ENCODE measurements at regions not wholly inside any gene's neighbourhood (a gene's known extent, or its start where the extent isn't known, plus 50 kb on each side); places are given as distances from the start of the nearest gene placed in this dataset.

DNA sequence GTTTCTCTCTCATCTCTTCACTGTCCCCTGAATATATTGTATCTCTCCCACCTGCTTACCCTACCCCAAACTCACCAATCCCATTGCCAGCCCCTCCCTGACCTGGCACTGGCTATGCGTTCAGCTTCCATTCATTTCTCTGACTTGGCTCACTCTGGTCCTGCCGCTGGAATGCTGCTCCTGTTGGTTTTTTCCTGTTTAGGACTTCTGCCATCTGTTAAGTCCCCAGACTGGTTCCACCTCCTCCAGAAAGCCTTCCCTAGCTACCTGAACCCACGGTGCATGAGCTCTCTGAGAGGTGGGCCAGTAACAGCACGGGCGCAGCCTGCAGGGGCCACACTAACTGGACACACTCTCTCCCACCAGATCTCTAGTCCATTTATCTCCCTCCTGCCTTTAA is 80.2 kb downstream of the HIF1AN start:
- 62 to 65% methylated on average over 5 of the region's 5 CpGs for WGBS, 2 donors
- Histone ChIP-seq H3K4me1 (no peaks in the 10 kb centered on the region), H3K27ac (no peak overlapping the region), H3K4me3 (no peak overlapping the region), H3K27me3 (peaks cover 0 to 22% of the 10 kb centered on the region in 2 donors), H3K9me3 (peaks cover 0 to 20% (median 0%) of the 10 kb centered on the region in 4 donors), H3K36me3 (no peaks in the 10 kb centered on the region)
- TF ChIP-seq EP300 (IDR thresholded peaks at IDR 0.05) (no peak), POLR2A (IDR thresholded peaks at IDR 0.05) (no peak)
- TF ChIP-seq, protein P1, sequence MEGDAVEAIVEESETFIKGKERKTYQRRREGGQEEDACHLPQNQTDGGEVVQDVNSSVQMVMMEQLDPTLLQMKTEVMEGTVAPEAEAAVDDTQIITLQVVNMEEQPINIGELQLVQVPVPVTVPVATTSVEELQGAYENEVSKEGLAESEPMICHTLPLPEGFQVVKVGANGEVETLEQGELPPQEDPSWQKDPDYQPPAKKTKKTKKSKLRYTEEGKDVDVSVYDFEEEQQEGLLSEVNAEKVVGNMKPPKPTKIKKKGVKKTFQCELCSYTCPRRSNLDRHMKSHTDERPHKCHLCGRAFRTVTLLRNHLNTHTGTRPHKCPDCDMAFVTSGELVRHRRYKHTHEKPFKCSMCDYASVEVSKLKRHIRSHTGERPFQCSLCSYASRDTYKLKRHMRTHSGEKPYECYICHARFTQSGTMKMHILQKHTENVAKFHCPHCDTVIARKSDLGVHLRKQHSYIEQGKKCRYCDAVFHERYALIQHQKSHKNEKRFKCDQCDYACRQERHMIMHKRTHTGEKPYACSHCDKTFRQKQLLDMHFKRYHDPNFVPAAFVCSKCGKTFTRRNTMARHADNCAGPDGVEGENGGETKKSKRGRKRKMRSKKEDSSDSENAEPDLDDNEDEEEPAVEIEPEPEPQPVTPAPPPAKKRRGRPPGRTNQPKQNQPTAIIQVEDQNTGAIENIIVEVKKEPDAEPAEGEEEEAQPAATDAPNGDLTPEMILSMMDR (IDR thresholded peaks at IDR 0.05), result no peak
- no peak for DNase-seq (ENCODE audit: low spot score in 2 of 2)

GRCh38 chr10:100618091-100618615 is 82.4 kb downstream of the HIF1AN start:
- Histone ChIP-seq H3K4me3 (no peak overlapping the region), H3K9me3 (peaks cover 0 to 13% (median 0%) of the 10 kb centered on the region in 4 donors), H3K4me1 (no peaks in the 10 kb centered on the region), H3K36me3 (no peaks in the 10 kb centered on the region), H3K27me3 (peaks cover 0 to 45% of the 10 kb centered on the region in 2 donors), H3K27ac (no peak overlapping the region)
- TF ChIP-seq POLR2A (IDR thresholded peaks at IDR 0.05), result no peak
- TF ChIP-seq, protein P1 (IDR thresholded peaks at IDR 0.05), result no peak
- no peak for TF ChIP-seq EP300 (IDR thresholded peaks at IDR 0.05)
- 77 to 81% methylated on average over 10 to 11 of the region's 11 CpGs for WGBS, 2 donors
- DNase-seq (ENCODE audit: low spot score in 2 of 2), result no peak

- H3K27ac ChIP-seq, result no peak overlapping the region
- TF ChIP-seq, protein P1 (IDR thresholded peaks at IDR 0.05), result no peak
- TF ChIP-seq POLR2A (IDR thresholded peaks at IDR 0.05), result no peak
- no peak for TF ChIP-seq EP300 (IDR thresholded peaks at IDR 0.05)
- peaks cover 0 to 7% (median 0%) of the 10 kb centered on the region in 4 donors for H3K9me3 ChIP-seq
- no peak overlapping the region for H3K4me3 ChIP-seq
- no peaks in the 10 kb centered on the region for H3K4me1 ChIP-seq
- DNase-seq (ENCODE audit: low spot score in 2 of 2), result no peak
- WGBS, 2 donors, result 66 to 75% methylated on average over 5 of the region's 5 CpGs
- H3K36me3 ChIP-seq, result no peaks in the 10 kb centered on the region
- peaks cover 0 to 51% of the 10 kb centered on the region in 2 donors for H3K27me3 ChIP-seq
Measured at GRCh38 chr10:100618632-100619255, 83.0 kb downstream of the HIF1AN start.

DNA sequence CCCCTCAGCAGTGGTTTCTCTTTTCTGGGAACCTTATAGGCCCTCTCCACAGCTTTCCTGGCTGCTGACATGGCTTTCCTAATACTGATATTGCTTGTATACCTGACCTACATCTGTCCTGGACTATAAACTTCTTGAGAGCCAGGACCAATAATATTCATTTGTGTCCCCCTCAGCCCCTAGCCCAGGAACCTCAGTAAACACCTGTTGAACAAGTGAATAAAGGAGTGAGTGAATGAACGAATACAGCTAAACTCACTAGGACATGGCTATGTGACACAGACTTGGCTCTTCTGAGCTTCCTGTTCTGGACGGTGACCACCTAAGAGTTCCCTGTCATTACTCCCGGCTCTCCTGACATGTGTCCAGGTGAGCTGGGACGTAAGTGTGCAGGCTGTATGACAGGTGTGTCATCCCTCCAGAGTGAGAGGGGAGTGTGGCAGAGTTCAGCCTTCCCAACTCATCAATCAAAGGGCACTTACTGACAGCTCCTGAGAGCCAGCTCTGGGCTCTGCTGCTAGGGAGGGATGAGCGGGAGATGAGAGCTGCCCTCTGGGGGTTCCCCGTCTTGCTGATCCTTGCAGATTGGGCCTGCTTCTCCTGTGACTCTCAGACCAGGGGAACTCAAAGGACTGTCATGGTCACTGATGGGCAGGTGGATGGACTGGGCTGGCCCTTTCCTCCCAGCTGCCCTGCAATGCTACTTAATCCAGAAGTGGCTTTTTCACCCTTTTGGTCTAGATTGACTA is 84.5 kb downstream of the HIF1AN start:
- Histone ChIP-seq H3K4me1 (no peaks in the 10 kb centered on the region), H3K27me3 (peaks cover 0 to 64% of the 10 kb centered on the region in 2 donors), H3K27ac (no peak overlapping the region), H3K4me3 (no peak overlapping the region), H3K9me3 (no peaks in the 10 kb centered on the region), H3K36me3 (no peaks in the 10 kb centered on the region)
- WGBS, 2 donors, result 72 to 88% methylated on average over 6 of the region's 6 CpGs
- no peak for TF ChIP-seq POLR2A (IDR thresholded peaks at IDR 0.05)
- no peak for TF ChIP-seq EP300 (IDR thresholded peaks at IDR 0.05)
- TF ChIP-seq, protein P1 (IDR thresholded peaks at IDR 0.05), result no peak
- no peak for DNase-seq (ENCODE audit: low spot score in 2 of 2)

Data from tibial nerve (tissue), 4 donors.